GM18507 (cell line): ENCODE measurements at regions not wholly inside any gene's neighbourhood (a gene's known extent, or its start where the extent isn't known, plus 50 kb on each side); places are given as distances from the start of the nearest gene placed in this dataset.

Experiments
- DNase-seq: peaks from one replicate; pipeline ENCODE4 v3.0.0; 2011; ENCODE audit warnings: low read depth; ENCODE audit not compliant: insufficient read length; ENCODE audit errors: extremely low spot score
- FAIRE-seq: peaks from 2 replicates; lab custom pipeline; 2011; peaks lifted over from hg19 to GRCh38; lab: Jason Lieb, UNC

DNA sequence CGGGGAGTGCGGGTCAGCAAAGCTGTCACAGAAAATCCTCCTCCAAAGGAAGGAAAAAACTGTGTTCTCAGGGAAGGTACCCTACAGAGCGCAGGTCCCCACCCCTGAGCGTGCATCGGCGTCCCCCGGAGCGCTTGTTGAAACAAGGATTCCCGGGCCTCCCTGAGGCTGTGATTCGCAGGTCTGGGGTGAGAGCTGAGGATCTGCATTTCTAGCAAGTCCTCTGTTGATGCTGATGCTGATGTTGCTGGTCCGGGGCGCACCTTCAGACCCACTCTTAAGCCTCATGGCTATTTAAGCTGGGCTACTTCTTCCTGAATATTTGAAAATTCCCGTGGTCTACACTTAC, 226.2 kb upstream of the IGF1R start:
- DNase-seq (no peak), FAIRE-seq (no peak)

GRCh38 chr15:98425173-98425572, 223.2 kb upstream of the IGF1R start:
- FAIRE-seq (no peak), DNase-seq (no peak)

DNA sequence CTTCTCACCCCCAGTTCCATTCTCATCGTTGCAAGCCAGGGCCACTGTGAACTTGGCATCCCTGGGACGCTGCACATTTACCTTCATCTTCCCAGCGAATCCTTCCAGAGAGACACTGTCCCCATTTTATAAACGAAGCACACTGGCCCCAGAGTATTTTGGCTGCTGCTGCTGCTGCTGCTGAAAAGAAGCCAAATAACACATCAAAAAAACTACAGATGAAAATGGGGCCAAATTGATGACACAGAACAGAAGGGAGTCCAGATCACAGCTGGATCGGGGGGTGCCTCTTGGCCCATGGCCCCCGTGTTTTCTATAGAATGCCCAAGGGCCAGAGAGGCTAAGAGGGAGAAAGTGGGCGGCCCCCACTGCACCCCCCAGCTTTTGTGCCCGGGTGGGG, 221.0 kb upstream of the IGF1R start:
- FAIRE-seq: no peak
- no peak for DNase-seq

- DNase-seq (peak; percentile 54), FAIRE-seq (peak; percentile 38)
These were observed 219.9 kb upstream of the IGF1R start for GRCh38 chr15:98428253-98428989.

- no peak for FAIRE-seq
- DNase-seq: no peak
These were observed 217.2 kb upstream of the IGF1R start for GRCh38 chr15:98431171-98431570.

- no peak for FAIRE-seq
- DNase-seq: no peak
These were observed 215.0 kb upstream of the IGF1R start for GRCh38 chr15:98433346-98433745.

GRCh38 chr15:98433856-98434255, 214.5 kb upstream of the IGF1R start:
- FAIRE-seq: no peak
- no peak for DNase-seq

- no peak for FAIRE-seq
These were observed 210.6 kb upstream of the IGF1R start for GRCh38 chr15:98437752-98438151.

DNA sequence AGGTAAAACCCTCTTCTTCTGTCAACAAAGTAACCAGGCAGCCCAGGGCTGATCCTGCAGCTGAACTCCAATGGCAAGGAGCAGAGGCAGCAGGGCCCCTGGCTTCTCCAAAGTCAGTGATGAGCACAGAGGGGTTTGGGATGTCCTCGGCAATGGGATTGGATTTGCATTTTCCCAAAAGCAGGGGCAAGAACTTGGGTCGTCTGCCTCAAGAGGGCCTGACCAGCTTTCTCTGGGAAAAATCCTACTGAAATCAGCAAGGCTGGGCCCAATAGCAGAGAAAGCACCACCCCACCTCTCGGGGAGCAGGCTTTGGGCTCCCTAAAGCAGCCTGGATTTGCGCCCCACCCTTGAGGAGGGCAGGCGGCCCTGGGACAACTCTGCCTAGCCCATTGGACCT, 210.0 kb upstream of the IGF1R start:
- FAIRE-seq (no peak), DNase-seq (no peak)

More at GRCh38 chr15:98437752-98438151, 210.6 kb upstream of the IGF1R start:
- no peak for DNase-seq

DNA sequence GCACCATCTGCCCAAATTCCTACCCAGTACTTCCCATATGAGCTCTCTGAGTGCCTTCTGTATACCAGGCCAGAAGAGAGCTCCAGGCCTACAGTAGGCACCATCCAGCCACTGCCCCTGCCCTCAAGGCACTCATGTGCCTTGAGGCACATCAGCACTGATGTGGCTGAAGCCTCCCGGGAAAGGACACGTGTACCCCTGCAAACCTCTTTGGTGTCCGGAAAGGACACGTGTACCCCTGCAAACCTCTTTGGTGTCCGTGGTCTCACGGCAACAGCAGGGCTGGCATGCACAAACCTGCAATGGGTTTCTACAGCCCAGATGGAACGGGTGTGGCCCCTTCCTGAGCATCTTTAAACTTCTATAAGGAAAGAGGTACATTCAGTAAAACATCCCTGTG, 209.4 kb upstream of the IGF1R start:
- FAIRE-seq: no peak

DNA sequence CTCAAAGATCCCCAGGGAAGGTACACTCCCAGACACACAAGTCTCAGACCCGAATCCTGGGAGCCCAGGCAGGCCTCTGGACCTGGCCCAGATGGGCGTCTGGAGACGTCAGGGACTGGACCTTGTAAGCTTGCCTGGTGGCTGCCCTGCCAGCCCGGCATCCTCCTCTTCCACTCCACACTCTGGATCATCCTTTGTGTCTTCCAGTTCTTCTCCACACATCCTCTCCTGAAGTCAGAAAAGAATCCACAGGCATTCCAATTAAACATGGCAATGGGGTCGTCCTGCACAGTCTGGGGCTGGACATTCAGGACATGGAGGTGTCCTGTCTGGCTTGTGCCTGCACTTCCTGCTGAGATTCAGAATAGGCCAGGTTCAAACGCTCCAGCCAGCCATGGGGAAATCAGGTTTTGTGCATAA, 208.8 kb upstream of the IGF1R start:
- FAIRE-seq: no peak

More for the DNA sequence above, 209.4 kb upstream of the IGF1R start:
- DNase-seq: no peak

DNA sequence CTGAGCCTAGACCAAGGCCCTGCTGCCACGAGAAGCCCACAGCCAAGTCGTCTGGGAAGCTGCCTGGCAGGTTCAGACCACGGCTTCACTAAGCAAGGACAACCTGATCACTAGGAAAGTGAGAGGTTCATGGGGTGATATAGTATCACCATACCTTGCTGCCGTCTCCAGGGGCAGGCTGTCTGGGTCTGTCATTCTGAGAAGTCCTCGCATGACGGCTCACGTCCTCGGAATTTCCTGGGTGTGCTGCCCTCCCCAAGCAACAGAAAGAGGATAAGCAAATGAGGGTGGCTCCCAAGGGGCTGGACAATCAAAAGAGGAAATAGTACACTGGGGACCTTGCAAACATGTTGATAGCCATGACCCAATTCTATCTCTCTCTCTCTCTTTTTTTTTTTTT, 207.4 kb upstream of the IGF1R start:
- FAIRE-seq (no peak), DNase-seq (no peak)

More for the DNA sequence above, 208.8 kb upstream of the IGF1R start:
- no peak for DNase-seq

DNA sequence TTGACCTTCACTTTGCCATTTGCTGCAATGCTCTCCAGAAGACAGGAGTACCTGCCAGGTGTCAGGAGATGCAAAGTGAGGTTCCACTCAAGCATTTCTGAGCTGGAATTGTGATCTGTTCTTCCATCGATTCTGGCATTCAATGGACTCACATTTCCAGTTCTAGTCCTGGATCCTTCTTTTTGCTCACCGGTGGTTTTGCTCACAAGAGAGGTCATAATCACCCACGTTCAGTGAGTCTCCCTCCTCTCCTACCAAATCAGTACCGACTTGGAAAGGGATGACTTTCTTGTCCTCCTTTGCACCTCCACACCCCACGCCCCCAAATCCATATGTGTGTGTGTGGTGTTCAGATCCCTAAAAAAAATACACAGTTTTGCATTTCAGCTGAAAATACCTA, 206.7 kb upstream of the IGF1R start:
- FAIRE-seq (no peak), DNase-seq (no peak)

DNA sequence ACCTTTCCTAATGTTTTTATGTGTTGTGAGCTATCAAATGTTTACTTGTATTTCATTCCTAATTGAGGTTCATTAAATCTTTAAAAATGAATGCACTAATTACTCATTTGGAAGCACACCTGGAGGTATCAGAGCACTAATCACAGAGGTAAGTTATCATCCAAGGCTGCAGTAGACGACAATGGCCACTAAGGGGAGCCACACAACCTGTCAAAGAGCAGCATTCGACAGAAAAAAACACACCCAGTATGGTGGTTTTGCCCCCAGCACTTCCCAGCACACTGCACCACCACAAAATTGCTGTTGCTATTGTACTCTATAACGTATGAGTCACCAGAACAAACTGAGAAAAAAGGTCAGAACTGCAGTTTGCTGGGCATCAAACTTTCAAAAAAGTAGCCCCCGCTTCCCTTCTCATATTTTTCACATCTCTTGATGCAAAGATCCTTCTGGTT, 205.9 kb upstream of the IGF1R start:
- FAIRE-seq (no peak), DNase-seq (no peak)

DNA sequence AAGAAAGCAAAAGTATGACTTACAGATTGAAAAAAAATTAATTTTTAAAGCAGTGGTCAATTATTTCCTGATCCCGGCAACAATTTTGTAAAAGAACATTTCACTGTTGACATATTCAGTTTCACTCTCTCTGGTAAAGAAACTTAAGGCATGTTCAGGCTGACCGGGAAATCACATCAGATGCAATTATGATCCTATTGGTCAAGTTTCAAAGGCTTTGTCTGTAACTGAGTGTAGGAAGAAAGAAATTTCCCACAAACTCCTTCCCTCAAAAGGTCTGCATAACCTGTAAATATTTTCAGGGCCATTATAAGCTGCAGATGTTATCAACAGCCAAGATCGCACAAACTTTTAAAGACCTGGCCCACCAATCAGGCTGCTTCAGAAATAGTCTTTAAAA, 205.4 kb upstream of the IGF1R start:
- no peak for FAIRE-seq
- no peak for DNase-seq

DNA sequence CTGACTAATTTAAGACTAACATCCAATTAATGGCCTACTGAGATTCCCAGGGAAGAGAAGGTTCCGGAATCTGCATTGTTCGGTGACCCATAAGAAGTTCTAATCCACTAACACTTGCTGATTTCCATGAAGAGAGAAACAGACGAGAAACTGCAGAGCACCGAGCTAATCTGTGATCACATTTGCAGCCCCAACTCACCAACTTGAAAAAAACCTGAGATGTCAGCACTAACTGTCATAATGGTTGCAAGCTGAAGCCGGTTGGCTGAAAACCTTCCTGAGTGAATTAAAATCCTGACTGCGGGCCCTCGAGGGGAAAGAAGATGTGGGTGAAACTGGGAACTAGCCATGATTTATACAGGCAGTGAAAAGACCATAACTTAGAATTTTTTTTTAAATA, 204.8 kb upstream of the IGF1R start:
- FAIRE-seq (no peak), DNase-seq (no peak)

DNA sequence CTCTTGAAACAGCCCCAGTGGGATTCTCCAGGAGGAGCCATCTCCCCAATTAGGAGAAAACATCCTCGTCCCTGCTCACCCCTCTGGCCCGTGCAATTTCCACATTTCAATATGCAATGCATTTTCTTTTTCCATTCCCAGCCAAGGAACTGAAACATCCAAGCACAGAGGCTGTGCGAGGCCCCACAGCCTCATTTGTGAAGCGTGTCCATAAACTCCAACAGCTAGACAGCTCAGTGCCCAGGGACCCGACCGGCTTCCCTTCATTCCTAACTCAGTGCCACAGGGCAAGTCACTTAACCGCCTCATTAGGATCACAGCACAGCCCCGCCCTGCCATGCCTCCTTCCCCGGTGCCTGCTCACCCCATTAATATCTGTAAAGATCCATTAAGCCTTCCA, 204.2 kb upstream of the IGF1R start:
- DNase-seq (no peak), FAIRE-seq (no peak)

GRCh38 chr15:98445315-98445714, 203.0 kb upstream of the IGF1R start:
- FAIRE-seq (no peak), DNase-seq (no peak)

GRCh38 chr15:98446083-98446482, 202.3 kb upstream of the IGF1R start:
- FAIRE-seq: no peak
- DNase-seq: no peak

DNA sequence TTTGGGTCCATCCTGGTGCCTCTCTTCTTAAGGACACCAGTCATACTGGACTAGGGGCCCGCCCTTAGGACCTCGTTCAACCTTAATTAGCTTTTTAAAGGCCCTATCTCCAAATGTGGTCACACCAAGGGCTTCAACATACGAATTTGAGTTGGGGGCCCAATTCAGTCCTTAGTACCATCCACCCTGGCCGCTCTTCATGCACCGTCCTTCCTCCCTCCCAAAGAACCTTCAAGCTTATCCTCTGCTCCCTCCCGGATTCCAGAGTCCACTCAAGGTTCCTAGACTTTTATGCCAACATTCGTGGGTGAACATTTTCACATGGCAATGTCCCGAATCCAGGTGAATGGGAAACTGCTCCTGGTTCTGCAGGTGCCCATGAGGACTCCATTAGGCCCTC, 201.3 kb upstream of the IGF1R start:
- DNase-seq (no peak), FAIRE-seq (no peak)

DNA sequence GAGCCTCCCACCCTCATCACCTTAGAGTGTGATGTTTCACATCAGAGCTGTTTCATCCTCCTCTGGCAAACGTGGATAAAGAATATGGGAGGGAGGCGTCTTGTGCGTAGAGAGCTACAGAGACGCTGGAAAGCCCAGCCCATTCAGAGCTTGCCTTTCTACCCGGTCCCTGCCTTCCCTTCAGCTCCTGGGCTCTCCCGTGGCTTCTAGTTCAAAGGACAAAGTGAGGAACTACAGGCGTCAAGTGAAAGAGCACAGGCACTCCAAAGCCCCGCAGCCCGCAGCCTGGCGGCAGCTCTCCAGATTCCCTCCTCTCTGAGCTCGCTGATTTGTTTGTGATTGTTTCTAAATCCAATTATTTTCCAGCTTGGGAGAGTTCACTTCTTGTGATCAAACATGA, 197.1 kb upstream of the IGF1R start:
- DNase-seq (no peak), FAIRE-seq (no peak)

DNA sequence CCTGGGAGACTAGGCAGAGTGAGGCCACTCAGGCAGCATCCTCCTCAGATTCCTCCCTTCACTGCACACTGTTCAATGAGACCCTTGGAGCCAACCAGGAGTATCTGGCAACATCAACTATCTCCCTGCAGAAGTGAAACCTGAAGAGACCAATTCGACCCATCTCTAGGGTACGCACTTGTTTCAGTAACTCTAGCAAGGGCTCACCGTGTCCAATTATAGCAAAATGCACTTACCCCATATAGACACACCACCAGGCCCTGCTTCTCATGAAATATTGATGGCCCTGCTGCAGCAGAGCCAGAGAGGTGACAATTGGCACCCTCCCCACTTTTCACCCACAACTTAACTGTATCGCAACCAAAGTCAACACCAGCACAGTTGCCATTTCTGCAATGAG, 196.1 kb upstream of the IGF1R start:
- FAIRE-seq (no peak), DNase-seq (no peak)
